ENCODE measurements at regions not wholly inside any gene's neighbourhood (a gene's known extent, or its start where the extent isn't known, plus 50 kb on each side); places are given as distances from the start of the nearest gene placed in this dataset.

DNA sequence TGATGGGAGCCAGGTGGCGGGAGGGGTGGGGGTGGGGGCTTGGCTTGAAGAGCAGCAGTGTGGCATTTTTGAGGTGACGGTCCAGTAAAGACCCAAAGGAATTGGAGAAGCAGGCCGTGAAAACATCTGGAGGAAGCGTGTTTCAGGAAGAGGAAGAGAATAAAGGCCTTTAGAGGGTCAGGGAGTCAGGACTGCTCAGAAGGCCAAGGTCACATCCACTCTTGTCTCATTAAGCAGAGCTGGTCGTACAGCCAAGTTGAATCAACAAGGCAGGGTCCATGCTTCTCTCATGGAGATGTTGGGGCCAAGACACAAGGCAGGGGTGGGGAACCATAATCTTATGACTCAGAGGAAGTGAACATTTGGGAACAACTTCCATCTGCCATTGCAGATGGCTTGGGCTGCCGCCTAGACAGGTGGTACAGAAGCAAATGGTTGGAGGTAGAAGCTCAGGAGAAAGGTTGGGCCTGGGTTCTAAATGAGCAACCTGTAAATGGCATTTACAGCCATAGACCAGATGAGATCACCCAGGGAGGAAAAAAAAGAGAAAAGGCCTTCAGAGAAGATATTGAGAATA is 179.6 kb downstream of the TTLL2 start:
- H3K4me1 ChIP-seq (ENCODE audit: control insufficient read depth in 2 of 2, insufficient read depth in 2 of 2, low read length in 2 of 2) = no peaks in the 10 kb centered on the region
- 87% methylated on average over 6 of the region's 6 CpGs for WGBS
- DNase-seq (ENCODE audit: low read depth in 6 of 9, low spot score in 9 of 9) = no peak
- H3K36me3 ChIP-seq (ENCODE audit: control insufficient read depth in 2 of 2, insufficient read depth in 2 of 2, low read length in 1 of 2) = no peaks in the 10 kb centered on the region
- no peak overlapping the region for H3K27ac ChIP-seq (ENCODE audit: low read depth in 1 of 2, low read length in 1 of 2)
- H3K9me3 ChIP-seq (ENCODE audit: control insufficient read depth in 2 of 2, insufficient read depth in 1 of 2, low read length in 1 of 2) = no peaks in the 10 kb centered on the region
- H3K4me3 ChIP-seq (ENCODE audit: low read length in 2 of 2) = no peak overlapping the region
- H3K27me3 ChIP-seq (ENCODE audit: control insufficient read depth in 2 of 2, insufficient read depth in 1 of 2, low read length in 1 of 2) = no peaks in the 10 kb centered on the region

DNA sequence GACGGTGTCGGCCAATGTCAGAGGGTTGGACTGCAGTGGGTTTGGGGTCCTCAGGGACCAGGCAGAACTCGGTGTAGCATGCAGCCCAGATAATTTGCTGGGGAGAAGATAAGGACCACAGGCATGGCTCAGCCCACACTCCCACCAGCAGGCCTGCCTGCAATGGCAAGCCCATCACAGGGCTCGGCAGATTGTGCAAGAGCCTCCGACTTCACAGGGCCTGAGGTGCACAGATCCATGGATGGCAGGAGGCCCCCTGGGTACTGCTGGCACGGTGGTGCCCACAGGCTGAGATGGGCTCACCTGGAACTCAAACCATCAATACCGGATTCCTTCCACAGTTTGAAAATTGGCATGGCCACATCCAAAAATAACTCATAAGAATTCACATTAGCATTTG is 180.3 kb downstream of the TTLL2 start:
- DNase-seq (ENCODE audit: low read depth in 6 of 9, low spot score in 9 of 9) = no peak
- Histone ChIP-seq H3K27ac (ENCODE audit: low read depth in 1 of 2, low read length in 1 of 2) (no peak overlapping the region), H3K4me3 (ENCODE audit: low read length in 2 of 2) (no peak overlapping the region), H3K27me3 (ENCODE audit: control insufficient read depth in 2 of 2, insufficient read depth in 1 of 2, low read length in 1 of 2) (no peaks in the 10 kb centered on the region), H3K4me1 (ENCODE audit: control insufficient read depth in 2 of 2, insufficient read depth in 2 of 2, low read length in 2 of 2) (no peaks in the 10 kb centered on the region), H3K36me3 (ENCODE audit: control insufficient read depth in 2 of 2, insufficient read depth in 2 of 2, low read length in 1 of 2) (no peaks in the 10 kb centered on the region), H3K9me3 (ENCODE audit: control insufficient read depth in 2 of 2, insufficient read depth in 1 of 2, low read length in 1 of 2) (no peaks in the 10 kb centered on the region)
- 81% methylated on average over 7 of the region's 7 CpGs for WGBS

DNA sequence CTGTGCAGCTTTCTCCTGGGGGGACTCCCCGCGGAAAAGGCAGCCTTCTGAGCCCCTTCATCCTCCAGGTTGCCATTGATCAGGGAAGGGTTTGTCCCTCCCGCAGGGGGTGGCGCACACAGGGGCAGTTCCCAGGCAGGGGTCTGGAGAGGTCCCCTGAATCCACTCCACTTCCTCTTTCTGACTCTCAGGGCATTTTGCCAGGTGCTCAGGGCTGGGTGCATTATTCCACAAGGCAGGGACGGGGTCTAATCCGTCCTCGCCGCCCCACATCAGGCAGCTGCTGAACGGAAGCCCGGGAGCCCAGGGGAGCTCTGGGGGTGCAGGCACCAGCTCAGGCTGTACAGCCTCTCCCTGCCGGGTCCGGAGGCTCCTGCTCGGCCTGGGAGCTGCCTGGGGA is 180.9 kb downstream of the TTLL2 start:
- Histone ChIP-seq H3K4me3 (ENCODE audit: low read length in 2 of 2) (no peak overlapping the region), H3K27me3 (ENCODE audit: control insufficient read depth in 2 of 2, insufficient read depth in 1 of 2, low read length in 1 of 2) (no peaks in the 10 kb centered on the region), H3K9me3 (ENCODE audit: control insufficient read depth in 2 of 2, insufficient read depth in 1 of 2, low read length in 1 of 2) (no peaks in the 10 kb centered on the region), H3K36me3 (ENCODE audit: control insufficient read depth in 2 of 2, insufficient read depth in 2 of 2, low read length in 1 of 2) (no peaks in the 10 kb centered on the region), H3K27ac (ENCODE audit: low read depth in 1 of 2, low read length in 1 of 2) (no peak overlapping the region), H3K4me1 (ENCODE audit: control insufficient read depth in 2 of 2, insufficient read depth in 2 of 2, low read length in 2 of 2) (no peaks in the 10 kb centered on the region)
- WGBS = 79% methylated on average over 13 of the region's 13 CpGs
- no peak for DNase-seq (ENCODE audit: low read depth in 6 of 9, low spot score in 9 of 9)

DNA sequence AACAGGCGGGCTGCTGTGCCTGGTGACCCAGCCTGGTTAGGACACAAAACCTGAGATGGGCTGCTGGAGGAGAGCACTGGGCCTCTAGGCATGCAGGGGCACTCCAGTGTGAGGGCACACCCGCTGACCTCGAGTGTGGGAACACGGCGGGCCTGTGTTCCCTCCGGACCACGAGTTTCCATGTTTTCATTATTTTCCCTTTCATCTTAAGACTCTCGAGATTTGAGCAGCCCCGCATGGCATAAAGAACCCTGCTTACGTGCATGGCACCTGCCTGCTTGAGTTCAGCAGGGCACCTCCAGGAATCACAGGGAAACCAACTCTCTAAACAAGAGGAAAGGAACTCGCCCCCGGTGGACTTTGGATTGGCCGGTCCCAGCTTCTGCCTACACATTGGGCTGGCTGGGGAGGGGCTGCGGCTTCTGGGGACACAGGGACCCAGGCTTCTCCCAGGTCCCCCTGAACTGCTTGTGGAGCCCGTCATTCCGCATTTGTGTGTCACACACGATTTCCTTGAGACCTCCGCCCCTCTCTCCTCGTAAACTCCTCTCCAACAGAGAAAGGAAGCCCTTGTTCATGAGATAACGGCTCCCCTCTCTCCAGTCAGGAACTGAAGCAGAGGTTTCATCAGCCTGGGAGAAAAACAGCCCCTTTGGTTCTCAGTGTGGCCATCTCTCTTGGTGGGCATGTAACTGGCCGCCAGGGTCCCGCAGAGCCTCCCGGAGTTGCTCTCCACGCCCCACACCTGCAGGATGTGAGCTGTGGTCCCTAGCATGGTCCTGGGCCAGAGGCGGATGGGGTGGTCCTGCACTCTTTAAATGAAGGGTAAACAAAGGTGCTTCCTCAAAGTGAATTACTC is 181.8 kb downstream of the TTLL2 start:
- no peak overlapping the region for H3K4me3 ChIP-seq (ENCODE audit: low read length in 2 of 2)
- no peaks in the 10 kb centered on the region for H3K4me1 ChIP-seq (ENCODE audit: control insufficient read depth in 2 of 2, insufficient read depth in 2 of 2, low read length in 2 of 2)
- DNase-seq (ENCODE audit: low read depth in 6 of 9, low spot score in 9 of 9) = no peak
- H3K27me3 ChIP-seq (ENCODE audit: control insufficient read depth in 2 of 2, insufficient read depth in 1 of 2, low read length in 1 of 2) = no peaks in the 10 kb centered on the region
- H3K9me3 ChIP-seq (ENCODE audit: control insufficient read depth in 2 of 2, insufficient read depth in 1 of 2, low read length in 1 of 2) = no peaks in the 10 kb centered on the region
- H3K36me3 ChIP-seq (ENCODE audit: control insufficient read depth in 2 of 2, insufficient read depth in 2 of 2, low read length in 1 of 2) = no peaks in the 10 kb centered on the region
- H3K27ac ChIP-seq (ENCODE audit: low read depth in 1 of 2, low read length in 1 of 2) = no peak overlapping the region
- WGBS = 80% methylated on average over 25 of the region's 25 CpGs

DNA sequence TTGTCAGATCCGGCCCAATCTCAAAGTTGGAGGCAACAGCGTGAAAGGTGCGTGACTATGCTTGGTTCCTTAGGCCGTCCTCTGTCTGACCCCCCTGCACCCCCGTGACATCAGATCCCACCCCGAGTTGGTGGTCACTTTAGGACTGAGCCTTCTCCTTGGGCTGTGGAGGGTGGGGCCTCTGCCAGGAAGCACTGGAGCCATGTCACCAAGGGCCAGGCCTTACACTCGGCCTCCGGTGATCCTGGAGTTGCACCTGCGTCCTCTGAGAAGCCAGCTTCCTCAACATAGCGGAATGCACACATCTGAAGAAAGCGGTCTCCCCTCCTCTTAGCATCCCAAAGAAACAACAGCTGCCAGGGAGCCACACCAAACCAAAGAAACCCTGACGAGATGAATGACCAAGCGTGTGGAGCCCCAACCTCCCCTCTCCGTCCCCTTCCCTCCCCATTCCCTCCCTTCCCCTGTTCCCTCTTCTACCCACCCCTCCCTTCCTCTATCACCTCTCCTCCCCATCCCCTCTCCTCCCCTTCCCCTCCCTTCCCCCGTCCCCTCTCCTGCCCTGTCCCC is 182.6 kb downstream of the TTLL2 start:
- Histone ChIP-seq H3K9me3 (ENCODE audit: control insufficient read depth in 2 of 2, insufficient read depth in 1 of 2, low read length in 1 of 2) (no peaks in the 10 kb centered on the region), H3K36me3 (ENCODE audit: control insufficient read depth in 2 of 2, insufficient read depth in 2 of 2, low read length in 1 of 2) (no peaks in the 10 kb centered on the region), H3K4me1 (ENCODE audit: control insufficient read depth in 2 of 2, insufficient read depth in 2 of 2, low read length in 2 of 2) (no peaks in the 10 kb centered on the region), H3K27me3 (ENCODE audit: control insufficient read depth in 2 of 2, insufficient read depth in 1 of 2, low read length in 1 of 2) (no peaks in the 10 kb centered on the region), H3K4me3 (ENCODE audit: low read length in 2 of 2) (no peak overlapping the region), H3K27ac (ENCODE audit: low read depth in 1 of 2, low read length in 1 of 2) (no peak overlapping the region)
- no peak for DNase-seq (ENCODE audit: low read depth in 6 of 9, low spot score in 9 of 9)
- WGBS = 91% methylated on average over 15 of the region's 15 CpGs

GRCh38 chr6:167508919-167509852 is 184.3 kb downstream of the TTLL2 start:
- DNase-seq (ENCODE audit: low read depth in 6 of 9, low spot score in 9 of 9) = no peak
- Histone ChIP-seq H3K9me3 (ENCODE audit: control insufficient read depth in 2 of 2, insufficient read depth in 1 of 2, low read length in 1 of 2) (no peaks in the 10 kb centered on the region), H3K4me1 (ENCODE audit: control insufficient read depth in 2 of 2, insufficient read depth in 2 of 2, low read length in 2 of 2) (no peaks in the 10 kb centered on the region), H3K27me3 (ENCODE audit: control insufficient read depth in 2 of 2, insufficient read depth in 1 of 2, low read length in 1 of 2) (no peaks in the 10 kb centered on the region), H3K36me3 (ENCODE audit: control insufficient read depth in 2 of 2, insufficient read depth in 2 of 2, low read length in 1 of 2) (no peaks in the 10 kb centered on the region), H3K4me3 (ENCODE audit: low read length in 2 of 2) (no peak overlapping the region), H3K27ac (ENCODE audit: low read depth in 1 of 2, low read length in 1 of 2) (no peak overlapping the region)
- WGBS = 93% methylated on average over 29 of the region's 29 CpGs

GRCh38 chr6:167509853-167510220 is 185.0 kb downstream of the TTLL2 start:
- no peak for DNase-seq (ENCODE audit: low read depth in 6 of 9, low spot score in 9 of 9)
- Histone ChIP-seq H3K27me3 (ENCODE audit: control insufficient read depth in 2 of 2, insufficient read depth in 1 of 2, low read length in 1 of 2) (no peaks in the 10 kb centered on the region), H3K9me3 (ENCODE audit: control insufficient read depth in 2 of 2, insufficient read depth in 1 of 2, low read length in 1 of 2) (no peaks in the 10 kb centered on the region), H3K4me3 (ENCODE audit: low read length in 2 of 2) (no peak overlapping the region), H3K36me3 (ENCODE audit: control insufficient read depth in 2 of 2, insufficient read depth in 2 of 2, low read length in 1 of 2) (no peaks in the 10 kb centered on the region), H3K4me1 (ENCODE audit: control insufficient read depth in 2 of 2, insufficient read depth in 2 of 2, low read length in 2 of 2) (no peaks in the 10 kb centered on the region), H3K27ac (ENCODE audit: low read depth in 1 of 2, low read length in 1 of 2) (no peak overlapping the region)
- 93% methylated on average over 10 of the region's 10 CpGs for WGBS

GRCh38 chr6:167510648-167511047 is 185.8 kb downstream of the TTLL2 start:
- Histone ChIP-seq H3K4me1 (ENCODE audit: control insufficient read depth in 2 of 2, insufficient read depth in 2 of 2, low read length in 2 of 2) (no peaks in the 10 kb centered on the region), H3K36me3 (ENCODE audit: control insufficient read depth in 2 of 2, insufficient read depth in 2 of 2, low read length in 1 of 2) (no peaks in the 10 kb centered on the region), H3K4me3 (ENCODE audit: low read length in 2 of 2) (no peak overlapping the region), H3K27me3 (ENCODE audit: control insufficient read depth in 2 of 2, insufficient read depth in 1 of 2, low read length in 1 of 2) (no peaks in the 10 kb centered on the region), H3K27ac (ENCODE audit: low read depth in 1 of 2, low read length in 1 of 2) (no peak overlapping the region), H3K9me3 (ENCODE audit: control insufficient read depth in 2 of 2, insufficient read depth in 1 of 2, low read length in 1 of 2) (no peaks in the 10 kb centered on the region)
- 90% methylated on average over 11 of the region's 11 CpGs for WGBS
- no peak for DNase-seq (ENCODE audit: low read depth in 6 of 9, low spot score in 9 of 9)

Data from thymus (tissue), 11 donors.